Umbilical cord (tissue), 1 donor: ENCODE measurements at regions not wholly inside any gene's neighbourhood (a gene's known extent, or its start where the extent isn't known, plus 50 kb on each side); places are given as distances from the start of the nearest gene placed in this dataset.
"Not testable (repeated sequence)": the region's sequence is repeated elsewhere in the genome, so short reads cannot be mapped to it uniquely, and the experiment has no call there.

Experiments used
- DNase-seq: peaks from one replicate; pipeline ENCODE4 v3.0.0-alpha.2; 2015; ENCODE audit warnings: low spot score

DNA sequence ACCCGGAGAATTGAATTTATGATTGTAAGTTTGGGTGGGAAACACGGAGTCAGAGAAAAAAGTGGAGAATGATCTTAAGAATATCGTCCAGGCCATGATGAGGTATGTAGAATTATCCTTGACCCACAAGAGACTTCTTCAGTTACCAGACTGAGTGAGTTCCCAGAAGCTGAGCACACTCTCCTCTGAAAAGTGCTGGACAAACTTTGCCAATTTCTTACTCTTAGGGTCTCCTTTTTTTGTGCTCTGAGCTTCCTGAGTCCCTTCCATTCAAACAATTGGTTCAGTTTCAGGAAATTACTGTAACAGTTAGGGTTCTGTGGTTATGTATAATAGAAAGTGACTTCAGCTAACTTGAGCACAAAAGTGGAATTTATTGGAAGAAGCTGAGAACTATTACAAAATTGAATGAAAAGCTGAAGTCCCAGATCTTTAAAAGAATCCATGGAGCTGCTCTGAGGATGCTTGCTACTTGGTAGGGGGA is 50.6 kb upstream of the EHBP1 start:
- no peak for DNase-seq

DNA sequence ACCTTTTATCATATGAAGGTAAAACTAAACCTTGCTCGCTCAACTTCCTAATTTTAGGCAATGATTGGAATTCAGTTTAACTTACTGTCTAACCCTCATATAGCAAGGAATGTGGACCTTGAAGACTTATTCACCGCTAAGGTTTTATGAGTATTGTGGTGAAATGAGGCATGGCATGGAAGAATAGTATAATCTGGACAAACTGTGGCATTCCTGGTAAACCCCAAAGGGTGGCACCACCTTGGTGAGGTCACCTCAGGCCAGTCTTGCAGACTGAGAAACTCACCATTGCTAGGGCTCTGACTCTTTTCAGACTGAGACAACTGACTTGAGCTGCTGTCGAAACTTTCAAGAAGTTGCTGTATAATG is 51.1 kb upstream of the EHBP1 start:
- DNase-seq, result no peak

DNA sequence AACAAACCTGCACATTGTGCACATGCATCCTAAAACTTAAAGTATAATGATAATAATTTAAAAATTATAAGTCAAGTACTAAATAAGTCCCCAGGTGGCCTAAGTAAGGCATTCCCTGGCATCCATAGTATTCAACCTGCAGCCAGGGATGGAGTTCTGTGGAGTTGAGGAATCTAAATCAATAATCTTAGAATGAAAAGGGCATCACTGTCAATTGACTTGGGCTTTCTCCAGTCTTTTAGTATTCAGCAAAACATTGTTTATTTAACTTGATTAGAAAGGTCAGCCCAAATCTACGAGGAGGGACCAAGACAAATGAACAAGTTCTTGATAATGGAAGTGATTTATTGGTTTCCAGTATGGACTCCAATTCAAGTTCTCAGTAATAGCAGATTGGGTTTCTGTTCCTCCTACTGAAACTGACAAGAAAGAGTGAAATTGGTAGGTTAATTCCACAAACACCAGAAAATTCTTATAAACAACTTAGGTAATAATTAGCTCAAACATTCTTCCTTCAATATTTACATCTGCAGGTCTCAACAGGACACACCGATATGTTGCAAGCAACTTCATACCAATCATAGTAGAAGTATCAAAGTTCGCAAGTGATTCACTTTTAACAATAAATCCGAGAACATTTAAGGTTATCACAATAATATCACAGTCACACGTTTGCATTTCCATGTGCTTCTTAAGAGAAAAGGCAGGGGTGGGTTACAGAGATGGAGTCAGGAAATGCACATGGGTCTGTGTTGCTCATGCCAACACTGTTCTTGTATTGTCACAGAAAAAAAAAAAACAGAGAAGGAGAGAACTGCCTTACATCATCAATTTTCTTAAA is 51.7 kb upstream of the EHBP1 start:
- DNase-seq, result no peak

DNA sequence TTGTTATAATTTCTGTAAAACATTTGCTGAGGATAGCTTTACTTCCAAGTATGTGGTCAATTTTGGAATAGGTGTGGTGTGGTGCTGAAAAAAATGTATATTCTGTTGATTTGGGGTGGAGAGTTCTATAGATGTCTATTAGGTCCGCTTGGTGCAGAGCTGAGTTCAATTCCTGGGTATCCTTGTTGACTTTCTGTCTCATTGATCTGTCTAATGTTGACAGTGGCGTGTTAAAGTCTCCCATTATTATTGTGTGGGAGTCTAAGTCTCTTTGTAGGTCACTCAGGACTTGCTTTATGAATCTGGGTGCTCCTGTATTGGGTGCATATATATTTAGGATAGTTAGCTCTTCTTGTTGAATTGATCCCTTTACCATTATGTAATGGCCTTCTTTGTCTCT is 56.4 kb upstream of the EHBP1 start:
- DNase-seq, result not testable (repeated sequence)

DNA sequence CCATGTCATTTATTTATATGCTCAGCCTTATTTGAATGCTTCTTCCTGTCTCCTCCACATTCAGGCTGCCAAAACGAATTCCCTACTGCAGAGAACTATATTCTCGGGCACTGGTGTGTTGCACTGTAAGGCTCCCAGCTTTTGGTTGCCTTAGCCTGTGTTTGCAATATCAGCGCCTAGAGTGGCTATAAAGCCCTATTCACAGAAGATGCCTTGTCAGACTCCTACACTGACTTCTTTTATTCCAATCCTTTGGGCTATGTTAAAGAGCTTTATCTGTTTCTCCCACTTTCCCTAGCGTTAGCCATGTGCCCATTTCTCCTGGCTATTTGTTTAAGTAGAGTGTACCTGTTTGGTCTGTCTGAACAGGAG is 62.4 kb upstream of the EHBP1 start:
- DNase-seq, result no peak

DNA sequence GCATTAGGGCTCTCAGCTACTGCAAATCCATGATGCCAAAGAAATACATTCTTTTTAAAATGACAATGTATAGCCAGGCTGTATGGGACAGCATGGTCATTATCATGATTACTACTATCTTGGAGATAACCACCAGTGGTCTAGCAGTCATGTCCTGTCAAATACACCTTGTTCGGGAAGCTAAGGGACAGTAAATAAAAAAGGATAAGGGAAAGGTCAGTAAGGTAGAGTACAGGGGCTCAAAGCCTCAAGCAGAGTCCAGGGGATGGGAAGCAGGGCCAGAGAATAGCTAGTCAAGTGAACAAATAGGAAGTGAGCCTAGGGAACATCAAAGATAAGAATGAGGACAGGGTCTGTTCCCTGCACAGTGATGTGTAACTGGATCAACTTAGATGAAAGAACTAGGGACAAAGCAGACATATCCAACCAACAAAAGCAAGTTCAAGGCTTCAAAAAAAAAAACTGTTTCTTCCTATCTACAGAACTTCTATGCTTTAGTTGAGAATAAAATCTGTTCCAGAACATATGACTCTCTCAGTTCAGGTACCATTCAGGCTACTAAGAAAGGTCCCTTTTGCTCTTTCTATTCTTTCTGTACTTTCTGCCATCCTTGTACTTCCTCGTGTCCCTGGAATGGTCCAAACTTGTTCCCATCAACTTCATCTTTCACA is 62.9 kb upstream of the EHBP1 start:
- no peak for DNase-seq

DNA sequence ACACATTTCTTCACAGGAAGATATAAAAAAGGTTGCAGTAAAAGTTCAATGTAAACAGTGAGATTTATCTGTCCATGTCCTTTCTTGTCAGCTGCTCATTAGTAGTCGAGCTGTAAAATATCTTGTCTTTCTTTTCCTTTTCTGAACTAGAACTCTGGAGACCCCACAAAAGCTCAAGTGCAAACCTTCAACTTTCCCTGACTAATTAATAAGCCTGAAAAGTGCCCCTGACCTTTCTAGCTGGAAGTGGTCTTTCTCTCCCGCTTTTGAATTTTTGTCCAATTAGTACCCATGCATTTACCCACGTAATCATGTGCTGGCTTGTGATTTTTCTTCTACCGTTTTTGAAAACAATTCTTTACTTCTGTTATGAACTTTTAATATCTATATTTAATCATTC is 63.6 kb upstream of the EHBP1 start:
- DNase-seq, result no peak

DNA sequence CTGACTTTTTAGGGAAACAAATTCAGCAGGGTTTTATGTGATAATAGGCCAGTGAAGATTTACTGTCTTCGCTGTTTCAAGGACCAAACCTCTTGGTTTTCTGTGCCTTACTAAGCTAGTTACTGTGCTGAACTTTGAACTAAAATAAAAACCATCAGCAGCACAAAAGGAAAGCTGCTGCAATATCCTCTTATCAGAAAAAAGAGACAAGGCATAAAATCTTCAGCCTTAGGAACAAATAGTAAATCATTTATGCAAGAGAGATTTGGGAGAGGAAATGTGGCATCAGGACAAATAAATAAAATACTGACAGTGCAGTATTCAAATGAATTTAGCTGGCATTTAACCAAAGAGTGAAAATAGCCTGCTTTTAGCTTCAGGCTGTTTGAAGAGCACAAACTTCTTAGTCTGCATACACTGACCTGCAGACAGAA is 64.1 kb upstream of the EHBP1 start:
- peak; percentile 86 for DNase-seq

DNA sequence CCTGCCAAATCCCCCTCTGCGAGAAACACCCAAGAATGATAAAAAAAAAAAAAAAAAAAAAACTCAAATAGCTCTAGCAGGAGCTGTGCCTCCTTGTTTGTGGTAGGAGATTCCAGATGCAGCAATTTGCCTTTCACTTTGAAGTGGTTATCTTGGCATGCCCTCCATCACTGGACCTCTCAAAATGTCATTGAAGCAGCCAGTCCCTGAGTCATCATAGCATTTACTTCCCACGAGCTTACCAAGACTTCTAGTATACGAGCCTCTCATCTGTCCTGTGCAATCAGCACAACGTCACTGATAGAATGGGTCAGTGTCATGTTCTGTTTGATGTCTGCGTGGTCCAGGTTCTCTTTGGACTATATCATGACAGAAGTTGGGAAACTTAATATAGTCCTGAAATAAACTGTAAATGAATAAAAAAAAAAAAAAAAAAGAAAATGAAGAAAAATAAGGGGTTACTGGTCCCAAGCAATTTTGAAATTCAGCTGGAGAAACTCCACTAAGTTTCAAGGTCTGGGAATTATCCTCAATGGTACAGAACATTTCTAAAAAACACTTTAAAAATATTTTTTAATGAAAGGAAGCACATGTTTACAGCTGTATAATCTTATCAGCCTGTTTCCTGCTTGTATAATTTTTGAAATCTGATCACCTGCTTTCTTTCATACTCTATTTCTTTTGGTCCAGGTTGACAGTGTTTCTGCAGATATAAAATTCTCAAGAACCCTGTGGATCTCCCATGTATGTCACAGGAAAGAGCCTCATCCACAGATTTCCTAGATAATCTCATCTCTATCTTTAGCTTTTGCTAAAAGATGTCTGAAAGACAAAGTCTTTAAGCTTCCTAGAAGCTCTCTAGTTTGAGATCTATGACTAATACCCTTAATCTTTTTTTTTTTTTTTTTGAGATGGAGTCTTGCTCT is 74.1 kb upstream of the EHBP1 start:
- no peak for DNase-seq

DNA sequence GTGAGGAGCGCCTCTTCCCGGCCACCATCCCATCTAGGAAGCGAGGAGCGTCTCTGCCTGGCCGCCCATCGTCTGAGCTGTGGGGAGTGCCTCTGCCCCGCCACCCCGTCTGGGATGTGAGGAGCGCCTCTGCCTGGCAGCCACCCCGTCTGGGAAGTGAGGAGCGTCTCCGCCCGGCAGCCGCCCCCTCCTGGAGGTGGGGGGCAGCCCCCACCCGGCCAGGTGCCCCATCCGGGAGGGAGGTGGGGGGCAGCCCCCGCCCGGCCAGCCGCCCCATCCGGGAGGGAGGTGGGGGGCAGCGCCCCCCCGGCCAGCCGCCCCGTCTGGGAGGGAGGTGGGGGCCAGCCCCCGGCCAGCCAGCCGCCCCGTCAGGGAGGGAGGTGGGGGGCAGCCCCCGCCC is 75.3 kb upstream of the EHBP1 start:
- not testable (repeated sequence) for DNase-seq

DNA sequence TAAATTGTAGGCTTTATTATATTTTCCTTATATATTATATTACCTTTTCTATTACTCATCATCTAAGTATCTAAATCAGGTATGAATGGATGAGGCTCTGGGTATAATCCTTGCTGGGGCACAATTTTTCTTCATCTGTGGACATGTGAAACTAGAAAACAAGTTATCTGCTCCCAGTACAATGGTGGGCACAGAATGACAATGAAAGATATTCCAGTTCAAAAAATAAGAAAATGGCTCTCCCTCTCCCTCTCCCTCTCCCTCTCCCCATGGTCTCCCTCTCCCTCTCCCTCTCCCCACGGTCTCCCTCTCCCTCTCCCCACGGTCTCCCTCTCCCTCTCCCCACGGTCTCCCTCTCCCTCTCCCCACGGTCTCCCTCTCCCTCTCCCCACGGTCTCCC is 76.2 kb upstream of the EHBP1 start:
- DNase-seq, result not testable (repeated sequence)

DNA sequence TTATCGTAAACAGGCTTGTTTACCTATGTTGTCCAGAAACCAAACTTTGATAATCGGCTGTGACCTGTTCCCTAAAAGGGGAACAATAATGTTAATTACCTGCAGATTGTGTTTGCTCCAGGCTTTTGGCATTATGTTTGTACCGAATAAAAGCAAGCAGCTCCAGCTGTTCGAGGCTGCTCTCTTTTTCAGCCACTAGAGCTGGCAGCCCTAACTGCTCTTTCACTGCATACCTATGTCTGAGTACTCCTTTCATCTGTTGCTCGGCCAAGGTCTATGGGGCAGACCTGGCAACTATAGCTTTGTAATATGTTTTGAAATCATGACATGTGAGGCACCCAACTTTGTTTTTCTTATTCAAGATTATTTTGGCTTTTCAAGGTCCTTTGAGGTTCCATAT is 77.8 kb upstream of the EHBP1 start:
- DNase-seq, result no peak

DNA sequence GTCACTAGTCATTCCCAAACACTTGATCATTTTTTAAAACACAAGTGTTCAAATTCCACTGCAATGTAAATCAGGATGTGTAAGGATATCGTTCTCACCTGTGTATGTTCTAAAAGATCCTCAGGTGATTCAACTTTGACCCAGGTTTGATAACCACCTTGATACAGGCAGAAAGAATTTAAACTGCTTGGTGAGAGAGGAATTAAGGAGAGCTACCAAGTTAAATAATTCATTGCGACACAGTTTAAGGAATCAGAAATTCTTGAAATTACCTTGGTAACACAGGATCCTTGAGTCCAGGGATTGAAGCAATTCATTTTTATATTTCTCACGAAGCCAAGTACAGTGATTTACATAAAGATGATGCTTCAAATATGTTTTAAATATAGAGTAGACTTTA is 80.7 kb upstream of the EHBP1 start:
- no peak for DNase-seq

DNA sequence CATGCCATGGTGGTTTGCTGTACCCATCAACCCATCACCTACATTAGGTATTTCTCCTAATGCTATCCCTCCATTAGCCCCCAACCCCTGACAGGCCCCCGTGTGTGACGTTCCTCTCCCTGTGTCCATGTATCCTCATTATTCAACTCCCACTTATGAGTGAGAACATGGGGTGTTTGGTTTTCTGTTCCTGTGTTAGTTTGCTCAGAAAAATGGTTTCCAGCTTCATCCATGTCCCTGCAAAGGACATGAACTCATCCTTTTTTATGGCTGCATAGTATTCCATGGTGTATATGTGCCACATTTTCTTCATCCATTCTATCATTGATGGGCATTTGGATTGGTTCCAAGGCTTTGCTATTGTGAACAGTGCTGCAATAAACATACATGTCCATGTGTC is 89.0 kb upstream of the EHBP1 start:
- not testable (repeated sequence) for DNase-seq

DNA sequence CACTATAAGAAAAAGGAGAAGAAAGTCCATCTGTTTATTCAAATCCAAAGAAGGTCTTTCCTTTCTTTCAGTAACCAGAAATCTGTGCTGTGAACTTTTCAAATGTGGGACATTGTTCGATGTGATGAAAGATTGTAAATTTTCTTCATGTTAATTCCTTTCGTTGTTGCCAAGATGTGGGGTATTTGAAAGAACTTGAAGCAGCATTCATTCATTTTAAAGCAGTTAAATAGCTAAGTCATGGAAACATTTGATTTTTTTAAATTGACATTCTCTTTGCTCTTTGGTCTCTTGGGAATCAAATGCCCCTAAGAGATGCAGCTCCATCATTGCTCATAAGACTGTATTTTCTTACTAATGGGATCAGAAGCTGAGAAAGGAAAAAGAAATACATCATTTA is 93.7 kb upstream of the EHBP1 start:
- DNase-seq, result no peak

DNA sequence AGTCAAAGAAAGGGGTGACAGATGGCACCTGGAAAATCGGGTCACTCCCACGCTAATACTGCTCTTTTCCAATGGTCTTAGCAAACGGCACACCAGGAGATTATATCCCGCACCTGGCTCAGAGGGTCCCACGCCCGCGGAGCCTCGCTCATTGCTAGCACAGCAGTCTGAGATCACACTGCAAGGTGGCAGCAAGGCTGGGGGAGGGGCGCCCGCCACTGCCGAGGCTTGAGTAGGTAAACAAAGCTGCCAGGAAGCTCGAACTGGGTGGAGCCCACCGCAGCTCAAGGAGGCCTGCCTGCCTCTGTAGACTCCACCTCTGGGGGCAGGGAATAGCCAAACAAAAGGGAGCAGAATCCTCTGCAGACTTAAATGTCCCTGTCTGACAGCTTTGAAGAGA is 99.5 kb upstream of the TMEM17 start:
- not testable (repeated sequence) for DNase-seq

DNA sequence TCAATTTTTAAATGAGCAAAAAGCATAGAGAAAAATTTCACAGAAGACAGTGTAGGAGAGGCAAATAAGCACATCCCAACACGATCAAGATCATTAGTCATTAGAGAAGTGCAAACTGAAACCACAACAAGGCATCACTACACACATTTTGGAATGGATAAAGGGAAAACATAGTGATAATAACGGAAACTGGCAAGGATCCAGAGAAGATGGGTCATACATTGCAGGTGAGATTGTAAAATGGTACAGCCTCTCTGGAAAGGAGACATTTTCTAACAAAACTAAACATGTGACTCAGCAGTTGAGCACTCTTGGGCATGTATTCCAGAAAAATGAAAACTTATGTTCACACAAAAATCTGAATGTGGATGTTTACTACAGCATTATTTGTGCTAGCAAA is 98.3 kb upstream of the TMEM17 start:
- DNase-seq, result no peak

DNA sequence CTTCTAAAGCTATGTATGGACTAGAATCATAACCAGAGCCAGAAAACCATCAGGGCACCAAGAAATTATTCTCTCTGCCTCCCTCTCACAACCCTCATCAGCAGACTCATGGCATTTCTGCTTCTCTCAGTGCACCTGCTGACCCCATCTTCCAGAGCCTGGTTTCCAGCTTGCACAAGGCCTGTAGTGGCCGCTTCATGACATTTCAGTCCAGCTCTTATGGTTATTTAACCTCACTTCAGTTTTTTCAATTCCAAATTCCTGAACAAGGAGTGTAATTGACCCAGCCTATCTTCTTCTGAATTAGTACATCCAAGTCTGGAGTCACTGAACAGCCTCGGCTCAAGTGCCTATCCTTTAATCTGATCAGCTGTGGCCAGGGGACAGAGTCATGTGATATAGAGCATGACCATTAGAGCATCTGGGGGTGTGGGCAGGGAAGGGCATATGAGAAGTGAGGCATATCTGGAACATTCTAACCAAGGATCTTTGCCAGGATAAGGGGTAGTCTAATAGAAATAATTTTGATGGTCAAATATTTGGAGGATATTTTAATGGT is 97.2 kb upstream of the TMEM17 start:
- no peak for DNase-seq

DNA sequence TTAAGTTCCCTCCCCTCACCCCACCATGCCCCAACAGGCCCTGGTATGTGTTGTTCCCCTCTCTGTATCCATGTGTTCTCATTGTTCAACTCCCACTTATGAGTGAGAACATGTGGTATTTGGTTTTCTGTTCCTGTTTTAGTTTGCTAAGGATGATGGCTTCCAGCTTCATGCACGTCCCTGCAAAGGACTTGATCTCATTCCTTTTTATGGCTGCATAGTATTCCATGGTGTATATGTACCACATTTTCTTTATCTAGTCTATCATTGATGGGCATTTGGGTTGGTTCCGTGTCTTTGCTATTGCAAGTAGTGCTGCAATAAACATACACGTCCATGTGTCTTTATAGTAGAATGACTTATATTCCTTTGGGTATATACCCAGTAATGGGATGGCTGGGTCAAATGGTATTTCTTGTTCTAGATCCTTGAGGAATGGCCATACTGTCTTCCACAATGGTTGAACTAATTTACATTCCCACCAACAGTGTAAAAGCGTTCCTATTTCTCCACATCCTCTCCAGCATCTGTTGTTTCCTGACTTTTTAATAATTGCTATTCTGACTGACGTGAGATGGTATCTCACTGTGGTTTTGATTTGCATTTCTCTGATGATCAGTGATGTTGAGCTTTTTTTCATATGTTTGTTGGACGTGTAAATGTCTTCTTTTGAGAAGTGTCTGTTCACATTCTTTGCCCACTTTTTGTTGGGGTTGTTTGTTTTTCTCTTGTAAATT is 93.8 kb upstream of the TMEM17 start:
- not testable (repeated sequence) for DNase-seq

DNA sequence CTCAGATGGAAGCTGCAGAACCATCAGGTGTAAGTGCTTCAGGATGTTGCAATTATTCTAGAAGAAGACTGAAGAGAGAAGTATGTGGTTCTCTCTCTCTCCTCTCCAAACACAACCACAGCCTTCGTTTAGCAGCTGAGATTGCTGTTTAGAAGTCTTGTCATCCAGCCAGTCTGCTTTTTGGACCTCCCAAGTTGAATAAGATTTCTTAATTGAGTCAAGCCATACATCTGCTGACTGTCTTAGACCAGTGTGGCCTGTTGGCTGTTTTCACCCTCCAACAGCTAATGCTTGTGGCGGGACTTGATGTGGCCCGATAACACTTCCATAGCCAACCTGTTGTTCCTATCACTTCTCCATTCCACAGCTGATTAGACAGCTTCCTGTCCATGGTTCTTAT is 91.3 kb upstream of the TMEM17 start:
- DNase-seq, result no peak
